CD14-positive monocyte (primary cell): ENCODE measurements at regions not wholly inside any gene's neighbourhood (a gene's known extent, or its start where the extent isn't known, plus 50 kb on each side); places are given as distances from the start of the nearest gene placed in this dataset.
A peak's percentile ranks its signal among the peaks of the same experiment; 100 is the strongest.

Experiments used
- DNase-seq, 3 donors: peaks; one replicate each; pipeline ENCODE4 v3.0.0-alpha.2; 2011 to 2022
- H2AFZ ChIP-seq: 2 replicates; pipeline ENCODE4 v1.6.0; 2012; ENCODE audit warnings: mild to moderate bottlenecking, low read depth, low read length, inconsistent platforms; ENCODE audit not compliant: insufficient read depth, poor library complexity, severe bottlenecking
- H3K27ac ChIP-seq, 2 donors: 1 replicate in 1 of 2; 2 replicates in 1 of 2; pipeline ENCODE4 v1.5.1; 2012 to 2013; ENCODE audit warnings: low read length in 2 of 2, control low read depth in 1 of 2, inconsistent platforms in 1 of 2, low read depth in 1 of 2, mild to moderate bottlenecking in 1 of 2
- H3K27me3 ChIP-seq, 2 donors: one replicate each; pipeline versions ENCODE4 v1.6.0 to v1.6.1; 2011 to 2013; ENCODE audit warnings: low read length in 2 of 2; ENCODE audit not compliant: control insufficient read depth in 2 of 2, insufficient read depth in 2 of 2
- H3K36me3 ChIP-seq, 2 donors: replicated peaks in 1 of 2; 1 replicate in 1 of 2; 2 replicates in 1 of 2; pipeline versions ENCODE4 v1.5.1 to v1.6.1; 2012 to 2013; ENCODE audit warnings: low read length in 2 of 2, control low read depth in 1 of 2, inconsistent platforms in 1 of 2, mild to moderate bottlenecking in 1 of 2; ENCODE audit not compliant: insufficient read depth in 2 of 2, control insufficient read depth in 1 of 2
- H3K4me1 ChIP-seq, 2 donors: 1 replicate in 1 of 2; 2 replicates in 1 of 2; pipeline versions ENCODE4 v1.5.1 to v1.6.1; 2012 to 2013; ENCODE audit warnings: low read length in 2 of 2, control low read depth in 1 of 2, inconsistent platforms in 1 of 2, mild to moderate bottlenecking in 1 of 2, moderate library complexity in 1 of 2; ENCODE audit not compliant: insufficient read depth in 2 of 2, control insufficient read depth in 1 of 2
- H3K4me2 ChIP-seq: replicated peaks from 2 replicates; pipeline ENCODE3; 2012; ENCODE audit warnings: low read length, moderate library complexity, mild to moderate bottlenecking; ENCODE audit not compliant: poor library complexity, severe bottlenecking; ENCODE audit errors: extremely low read depth
- H3K4me3 ChIP-seq, 3 experiments: fragments of 200-600 bp in 1 of 3; sonication (generic) in 1 of 3; replicated peaks in 1 of 3; 1 replicate in 2 of 3; 2 replicates in 1 of 3; pipeline ENCODE4 v1.5.1; 2011 to 2013; ENCODE audit warnings: low read length in 3 of 3, mild to moderate bottlenecking in 3 of 3, control low read depth in 2 of 3, low read depth in 2 of 3, inconsistent platforms in 1 of 3, moderate library complexity in 1 of 3
- H3K79me2 ChIP-seq: 2 replicates; pipeline ENCODE4 v1.6.0; 2012; ENCODE audit warnings: mild to moderate bottlenecking, control low read depth, inconsistent platforms, low read length, moderate library complexity; ENCODE audit not compliant: insufficient read depth
- H3K9ac ChIP-seq: 2 replicates; pipeline ENCODE4 v1.6.0; 2017; ENCODE audit warnings: low read length, mild to moderate bottlenecking; ENCODE audit not compliant: insufficient read depth, poor library complexity, severe bottlenecking
- H3K9me3 ChIP-seq, 2 donors: replicated peaks in 1 of 2; 1 replicate in 1 of 2; 2 replicates in 1 of 2; pipeline versions ENCODE4 v1.5.1 to v1.6.1; 2012 to 2013; ENCODE audit warnings: low read length in 2 of 2, control low read depth in 1 of 2; ENCODE audit not compliant: control insufficient read depth in 1 of 2, insufficient read depth in 1 of 2
- H4K20me1 ChIP-seq: 2 replicates; pipeline ENCODE4 v1.6.0; 2012; ENCODE audit warnings: mild to moderate bottlenecking, low read length, control low read depth, moderate library complexity; ENCODE audit not compliant: insufficient read depth
- H3K27ac Mint-ChIP-seq, 7 donors: one replicate each; pipeline ENCODE4 v1.8.0; 2020; ENCODE audit warnings: mild to moderate bottlenecking in 7 of 7, mixed read lengths in 7 of 7, moderate library complexity in 6 of 7, inconsistent platforms in 2 of 7
- H3K27me3 Mint-ChIP-seq, 3 donors: one replicate each; pipeline ENCODE4 v1.8.0; 2021 to 2022; ENCODE audit warnings: low read depth in 3 of 3, mild to moderate bottlenecking in 3 of 3, mixed read lengths in 3 of 3, moderate library complexity in 3 of 3, inconsistent platforms in 1 of 3
- H3K36me3 Mint-ChIP-seq, 2 donors: one replicate each; pipeline ENCODE4 v1.8.0; 2020; ENCODE audit warnings: mixed read lengths in 2 of 2, inconsistent platforms in 1 of 2, mild to moderate bottlenecking in 1 of 2
- H3K4me1 Mint-ChIP-seq: one replicate; pipeline ENCODE4 v1.8.0; 2020; ENCODE audit warnings: mild to moderate bottlenecking, mixed read lengths
- H3K4me3 Mint-ChIP-seq, 2 donors: one replicate each; pipeline ENCODE4 v1.8.0; 2020; ENCODE audit warnings: mild to moderate bottlenecking in 2 of 2, mixed read lengths in 2 of 2, moderate library complexity in 1 of 2
- H3K9me3 Mint-ChIP-seq, 7 donors: one replicate each; pipeline ENCODE4 v1.8.0; 2020 to 2022; ENCODE audit warnings: mixed read lengths in 7 of 7, mild to moderate bottlenecking in 6 of 7, moderate library complexity in 6 of 7, inconsistent platforms in 2 of 7
- CTCF ChIP-seq: fragments of 200-600 bp; IDR thresholded peaks from one replicate; pipeline ENCODE4 v1.8.0; 2022; ENCODE audit warnings: antibody characterized with exemption, mild to moderate bottlenecking
- WGBS: methylation state at CpG from one replicate; pipeline ENCODE4 v1.1.5; 2013; ENCODE audit warnings: missing lambda C conversion rate; ENCODE audit not compliant: insufficient coverage; 5-methylcytosine and 5-hydroxymethylcytosine counted together
- intact Hi-C, 2 donors: fragments of 100-400 bp; cut with micrococcal nuclease; formaldehyde crosslinking; loops; one replicate each; pipeline versions ENCODE4 v1.15.0 to v1.15.1; 2023

GRCh38 chr6:111983193-111983592 is 70.7 kb upstream of the CCN6 start:
- no peaks in the 10 kb centered on the region for H3K79me2 ChIP-seq
- no peak overlapping the region for H3K27ac ChIP-seq
- no peak for TF ChIP-seq CTCF
- H3K4me2 ChIP-seq, result no peak overlapping the region
- H3K9ac ChIP-seq, result no peak overlapping the region
- H3K27me3 Mint-ChIP-seq, result peaks cover 0 to 1% (median 0%) of the 10 kb centered on the region in 3 donors
- H3K4me3 Mint-ChIP-seq, result no peak overlapping the region
- DNase-seq, result peak in 2 of 3 donors; percentile 20 to 62
- no peaks in the 10 kb centered on the region for H4K20me1 ChIP-seq
- no peaks in the 10 kb centered on the region for H3K27me3 ChIP-seq
- no peaks in the 10 kb centered on the region for H3K9me3 ChIP-seq
- H3K36me3 Mint-ChIP-seq, result peaks cover 0 to 2% of the 10 kb centered on the region in 2 donors
- WGBS, result 82% methylated on average over 2 of the region's 3 CpGs
- H3K9me3 Mint-ChIP-seq, result peaks cover 0 to 7% (median 0%) of the 10 kb centered on the region in 7 donors
- H2AFZ ChIP-seq, result no peak overlapping the region
- H3K4me1 Mint-ChIP-seq, result peaks cover 20% of the 10 kb centered on the region
- H3K36me3 ChIP-seq, result no peaks in the 10 kb centered on the region
- intact Hi-C loops, result no loop called here
- no peak overlapping the region for H3K4me3 ChIP-seq
- no peak overlapping the region for H3K27ac Mint-ChIP-seq
- peaks cover 0 to 6% of the 10 kb centered on the region in 2 donors for H3K4me1 ChIP-seq

- no peak overlapping the region for H2AFZ ChIP-seq
- intact Hi-C loops, result no loop called here
- H3K27ac Mint-ChIP-seq, result peak overlapping the region in 1 of 7 donors; percentile 50
These were observed 69.8 kb upstream of the CCN6 start for GRCh38 chr6:111984081-111984480.

More at GRCh38 chr6:111984081-111984480, 69.8 kb upstream of the CCN6 start:
- Histone ChIP-seq H4K20me1 (no peaks in the 10 kb centered on the region), H3K4me1 (peaks cover 0 to 6% of the 10 kb centered on the region in 2 donors), H3K79me2 (no peaks in the 10 kb centered on the region), H3K9me3 (no peaks in the 10 kb centered on the region), H3K27me3 (no peaks in the 10 kb centered on the region), H3K27ac (no peak overlapping the region), H3K9ac (no peak overlapping the region), H3K4me3 (no peak overlapping the region), H3K4me2 (no peak overlapping the region), H3K36me3 (no peaks in the 10 kb centered on the region)
- no peak overlapping the region for H3K4me3 Mint-ChIP-seq
- 100% methylated on average over 2 of the region's 4 CpGs for WGBS
- H3K4me1 Mint-ChIP-seq, result peaks cover 20% of the 10 kb centered on the region
- peaks cover 0 to 1% (median 0%) of the 10 kb centered on the region in 3 donors for H3K27me3 Mint-ChIP-seq
- TF ChIP-seq CTCF, result no peak
- peak in 1 of 3 donors; percentile 63 for DNase-seq
- peaks cover 0 to 7% (median 0%) of the 10 kb centered on the region in 7 donors for H3K9me3 Mint-ChIP-seq
- peaks cover 0 to 2% of the 10 kb centered on the region in 2 donors for H3K36me3 Mint-ChIP-seq
